ENCODE measurements at regions not wholly inside any gene's neighbourhood (a gene's known extent, or its start where the extent isn't known, plus 50 kb on each side); places are given as distances from the start of the nearest gene placed in this dataset.
"Not testable (repeated sequence)": the region's sequence is repeated elsewhere in the genome, so short reads cannot be mapped to it uniquely, and the experiment has no call there.

DNA sequence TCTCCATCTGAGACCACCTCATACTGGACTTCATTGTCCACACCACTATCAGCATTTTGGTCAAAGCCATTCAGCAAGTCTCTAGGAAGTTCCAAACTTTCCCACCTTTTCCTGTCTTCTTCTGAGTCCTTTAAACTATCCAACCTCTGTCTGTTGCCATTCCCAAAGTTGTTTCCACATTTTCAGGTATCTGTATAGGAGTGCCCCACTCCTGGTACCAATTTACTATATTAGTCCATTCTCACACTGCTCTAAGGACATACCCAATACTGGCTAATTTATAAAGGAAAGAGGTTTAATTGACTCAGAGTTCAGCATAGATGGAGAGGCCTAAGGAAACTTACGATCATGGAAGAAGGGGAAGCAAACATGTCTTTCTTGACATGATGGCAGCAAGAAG lies 292.2 kb upstream of the ATXN7L3B start:
- Histone ChIP-seq H3K27ac (ENCODE audit: low read depth, low read length) (no peak overlapping the region), H3K9me3 (ENCODE audit: control insufficient read depth, insufficient read depth, low read length) (peaks cover 3% of the 10 kb centered on the region), H3K27me3 (ENCODE audit: control insufficient read depth, insufficient read depth, low read length) (no peaks in the 10 kb centered on the region), H3K4me3 (ENCODE audit: low read depth, low read length) (no peak overlapping the region)
- ChIA-PET POLR2A (no interaction called here), CTCF (no interaction called here)
- DNase-seq (ENCODE audit: low read depth, low spot score) = no peak
- TF ChIP-seq CTCF (IDR thresholded peaks at IDR 0.05; ENCODE audit: low read depth, low read length) = no peak

DNA sequence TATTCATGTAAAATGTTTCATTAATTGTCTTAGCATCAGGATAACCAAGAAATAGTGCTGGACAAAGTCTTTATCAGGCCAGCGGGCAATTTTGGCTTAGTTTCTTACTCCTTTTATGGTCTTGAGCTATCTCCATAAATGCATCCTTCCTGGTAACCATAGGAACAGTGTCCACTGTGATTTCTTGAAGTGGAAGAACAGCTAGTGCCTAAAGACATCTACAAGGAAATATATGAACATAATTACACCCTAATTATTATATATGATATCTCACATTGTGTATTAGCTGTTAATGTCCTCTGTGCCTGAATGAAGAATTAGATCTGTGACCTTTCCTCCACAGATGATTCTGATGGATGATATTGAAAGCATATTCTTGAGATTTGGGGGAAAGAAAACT lies 286.7 kb upstream of the ATXN7L3B start:
- Histone ChIP-seq H3K27me3 (ENCODE audit: control insufficient read depth, insufficient read depth, low read length) (no peaks in the 10 kb centered on the region), H3K4me3 (ENCODE audit: low read depth, low read length) (no peak overlapping the region), H3K27ac (ENCODE audit: low read depth, low read length) (no peak overlapping the region), H3K9me3 (ENCODE audit: control insufficient read depth, insufficient read depth, low read length) (no peaks in the 10 kb centered on the region)
- TF ChIP-seq CTCF (IDR thresholded peaks at IDR 0.05; ENCODE audit: low read depth, low read length) = no peak
- ChIA-PET CTCF (no interaction called here), POLR2A (no interaction called here)
- DNase-seq (ENCODE audit: low read depth, low spot score) = no peak

DNA sequence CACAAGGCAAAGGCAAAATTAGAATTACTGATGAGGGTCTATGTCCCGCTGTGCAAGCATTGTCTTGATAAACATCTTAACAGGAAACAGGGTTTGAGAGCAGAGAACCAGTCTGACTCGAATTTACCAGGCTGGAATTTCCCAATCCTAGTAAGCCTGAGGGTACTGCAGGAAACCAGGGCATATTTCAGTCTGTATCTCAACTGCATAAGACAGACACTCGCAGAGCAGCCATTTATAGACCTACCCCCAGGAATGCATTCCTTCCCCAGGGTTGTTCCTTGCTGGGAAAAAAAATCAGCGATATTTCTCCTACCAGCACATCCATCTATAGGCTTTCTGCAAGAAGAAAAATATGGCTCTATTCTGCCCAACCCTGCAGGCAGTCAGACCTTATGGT lies 283.8 kb upstream of the ATXN7L3B start:
- CTCF ChIA-PET; H3K27me3 ChIP-seq (ENCODE audit: control insufficient read depth, insufficient read depth, low read length); H3K27ac ChIP-seq (ENCODE audit: low read depth, low read length); H3K9me3 ChIP-seq (ENCODE audit: control insufficient read depth, insufficient read depth, low read length); H3K4me3 ChIP-seq (ENCODE audit: low read depth, low read length); DNase-seq (ENCODE audit: low read depth, low spot score); POLR2A ChIA-PET: not testable (repeated sequence)

DNA sequence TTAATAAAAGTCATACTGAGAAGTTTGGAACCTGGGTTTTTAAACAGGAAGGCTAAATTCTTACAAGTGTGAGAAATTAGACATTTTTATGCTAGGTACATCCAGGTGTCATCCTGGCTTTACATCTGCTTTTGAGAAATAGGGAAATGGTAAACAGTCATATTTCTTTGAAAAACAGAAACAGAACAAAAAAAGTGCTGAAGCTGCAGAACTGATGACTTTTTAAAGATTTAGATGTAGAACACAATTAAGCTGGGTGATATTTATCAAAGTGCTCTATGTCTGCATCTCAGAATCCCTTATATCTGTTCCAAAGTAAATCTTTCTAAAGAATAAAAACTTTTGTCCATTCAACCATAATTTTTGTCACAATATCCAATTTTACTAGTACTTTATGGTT lies 282.9 kb upstream of the ATXN7L3B start:
- no peak for DNase-seq (ENCODE audit: low read depth, low spot score)

GRCh38 chr12:74259199-74259598 lies 278.4 kb upstream of the ATXN7L3B start:
- Histone ChIP-seq H3K27me3 (ENCODE audit: control insufficient read depth, insufficient read depth, low read length) (no peaks in the 10 kb centered on the region), H3K9me3 (ENCODE audit: control insufficient read depth, insufficient read depth, low read length) (no peaks in the 10 kb centered on the region), H3K27ac (ENCODE audit: low read depth, low read length) (no peak overlapping the region), H3K4me3 (ENCODE audit: low read depth, low read length) (no peak overlapping the region)
- ChIA-PET POLR2A (no interaction called here), CTCF (no interaction called here)
- no peak for TF ChIP-seq CTCF (IDR thresholded peaks at IDR 0.05; ENCODE audit: low read depth, low read length)
- DNase-seq (ENCODE audit: low read depth, low spot score) = no peak

More for the DNA sequence above, 282.9 kb upstream of the ATXN7L3B start:
- ChIA-PET CTCF (no interaction called here), POLR2A (no interaction called here)
- no peaks in the 10 kb centered on the region for H3K9me3 ChIP-seq (ENCODE audit: control insufficient read depth, insufficient read depth, low read length)
- TF ChIP-seq CTCF (IDR thresholded peaks at IDR 0.05; ENCODE audit: low read depth, low read length) = no peak
- H3K27me3 ChIP-seq (ENCODE audit: control insufficient read depth, insufficient read depth, low read length) = no peaks in the 10 kb centered on the region
- H3K27ac ChIP-seq (ENCODE audit: low read depth, low read length) = no peak overlapping the region
- H3K4me3 ChIP-seq (ENCODE audit: low read depth, low read length) = no peak overlapping the region

DNA sequence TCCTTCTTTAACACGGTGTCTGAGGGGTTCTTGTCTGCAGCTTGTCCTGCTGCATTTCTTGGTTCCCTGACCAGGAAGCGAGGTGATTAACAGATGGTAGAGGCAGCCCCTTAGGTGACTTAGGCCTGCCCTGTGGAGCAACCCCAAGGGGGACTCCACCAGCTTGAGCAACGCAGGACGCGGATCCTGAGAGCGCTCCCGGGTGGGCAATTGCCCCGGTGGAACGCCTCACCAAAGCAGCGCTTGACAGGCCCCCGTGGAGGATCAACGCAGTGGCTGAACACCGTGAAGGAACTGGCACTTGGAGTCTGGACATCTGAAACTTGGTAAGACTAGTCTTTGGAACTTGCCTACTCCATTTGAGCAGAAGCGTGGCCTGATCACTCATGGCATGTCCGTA lies 272.9 kb upstream of the ATXN7L3B start:
- no peak overlapping the region for H3K27ac ChIP-seq (ENCODE audit: low read depth, low read length)
- no peak for TF ChIP-seq CTCF (IDR thresholded peaks at IDR 0.05; ENCODE audit: low read depth, low read length)
- H3K27me3 ChIP-seq (ENCODE audit: control insufficient read depth, insufficient read depth, low read length) = no peaks in the 10 kb centered on the region
- CTCF ChIA-PET = no interaction called here
- peaks cover 3% of the 10 kb centered on the region for H3K9me3 ChIP-seq (ENCODE audit: control insufficient read depth, insufficient read depth, low read length)
- DNase-seq (ENCODE audit: low read depth, low spot score) = no peak
- H3K4me3 ChIP-seq (ENCODE audit: low read depth, low read length) = no peak overlapping the region
- POLR2A ChIA-PET = no interaction called here

- H3K9me3 ChIP-seq (ENCODE audit: control insufficient read depth, insufficient read depth, low read length); CTCF ChIA-PET; POLR2A ChIA-PET; H3K4me3 ChIP-seq (ENCODE audit: low read depth, low read length); H3K27me3 ChIP-seq (ENCODE audit: control insufficient read depth, insufficient read depth, low read length); DNase-seq (ENCODE audit: low read depth, low spot score); H3K27ac ChIP-seq (ENCODE audit: low read depth, low read length): not testable (repeated sequence)
Observed at GRCh38 chr12:74269355-74269754, 268.3 kb upstream of the ATXN7L3B start.

Data from AG04450 (cell line).